Upper lobe of left lung (tissue), 4 donors: ENCODE measurements at regions not wholly inside any gene's neighbourhood (a gene's known extent, or its start where the extent isn't known, plus 50 kb on each side); places are given as distances from the start of the nearest gene placed in this dataset.

ENCODE experiments used
- CTCF ChIP-seq, 6 experiments: fragments of 450-650 bp in 4 of 6; fragments of 200-600 bp in 2 of 6; sonication (generic) in 2 of 6; IDR thresholded peaks; one replicate each; pipeline ENCODE4 v1.5.1; 2016 to 2019; ENCODE audit warnings: antibody characterized with exemption in 6 of 6
- POLR2A ChIP-seq, 4 donors: fragments of 450-650 bp; IDR thresholded peaks; one replicate each; pipeline ENCODE4 v1.5.1; 2016 to 2017; ENCODE audit warnings: antibody characterized with exemption in 4 of 4, mild to moderate bottlenecking in 2 of 4

- TF ChIP-seq CTCF (IDR thresholded peaks at IDR 0.05) (no peak), POLR2A (IDR thresholded peaks at IDR 0.05) (no peak)
These were observed 1291.7 kb upstream of the CRIM1 start for GRCh38 chr2:35063836-35064235.
